Limb (tissue), 2 donors: ENCODE measurements at regions not wholly inside any gene's neighbourhood (a gene's known extent, or its start where the extent isn't known, plus 50 kb on each side); places are given as distances from the start of the nearest gene placed in this dataset.
"Not testable (repeated sequence)": the region's sequence is repeated elsewhere in the genome, so short reads cannot be mapped to it uniquely, and the experiment has no call there.

Experiments
- DNase-seq, 2 donors: peaks; one replicate each; pipeline ENCODE4 v3.0.0-alpha.2; 2016; ENCODE audit errors: extremely low spot score in 2 of 2

DNA sequence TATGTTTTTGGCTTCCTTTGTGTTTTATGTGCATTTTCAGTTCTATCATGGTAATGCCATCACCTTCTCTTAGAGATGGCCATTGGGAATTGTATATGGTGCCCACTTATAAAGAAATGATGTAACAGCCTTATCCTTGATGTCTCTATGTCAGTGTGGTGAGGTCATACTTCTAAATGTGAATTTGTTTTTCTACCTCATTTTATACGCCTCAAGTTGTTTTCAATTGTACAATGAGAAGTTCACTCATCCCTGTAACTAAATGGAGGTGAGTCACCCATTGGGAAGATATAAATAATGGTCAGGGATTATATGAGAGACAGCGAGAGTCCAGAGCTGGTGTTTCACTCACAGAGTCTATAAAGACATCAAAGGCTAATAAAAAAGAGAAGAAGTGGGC lies 402.4 kb downstream of the AGTPBP1 start:
- no peak for DNase-seq

DNA sequence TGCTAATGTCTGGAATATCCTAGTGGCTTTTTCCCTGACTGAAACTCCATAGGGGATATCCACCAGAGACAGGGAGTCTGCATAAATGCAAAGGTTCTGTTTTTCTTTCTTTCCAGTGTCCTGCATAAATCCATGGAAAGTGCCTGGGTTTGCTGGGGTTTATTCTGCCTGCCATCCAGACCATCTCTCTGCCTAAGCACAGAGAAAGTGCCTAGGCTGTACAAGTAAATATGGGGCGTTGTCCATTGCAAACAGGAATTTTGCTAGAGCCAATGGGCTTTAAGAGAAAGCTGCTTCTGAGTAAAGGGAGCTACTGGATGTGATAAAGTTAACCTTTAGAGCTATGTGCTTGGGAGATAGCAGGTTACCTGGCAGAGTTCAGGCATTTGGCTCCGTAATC lies 407.5 kb downstream of the AGTPBP1 start:
- DNase-seq = no peak

DNA sequence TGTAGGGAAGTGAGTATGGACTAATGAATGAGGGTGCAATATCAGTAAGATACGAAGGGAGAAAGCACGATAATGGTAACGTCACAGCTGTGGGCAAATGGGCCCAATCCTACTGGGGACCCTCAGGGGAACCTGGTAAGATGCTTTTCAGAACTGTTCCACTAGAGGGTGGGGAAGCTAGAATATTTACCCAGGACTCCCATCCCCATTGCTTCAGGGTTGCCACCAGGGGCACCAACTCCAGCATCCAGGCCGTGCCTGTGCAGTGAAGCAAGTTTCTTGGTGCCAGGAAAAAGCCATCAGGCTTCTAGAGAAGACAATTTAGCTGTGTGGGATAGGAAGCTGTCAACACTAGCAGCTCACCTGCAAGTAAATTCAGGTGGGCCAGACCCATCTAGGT lies 409.3 kb downstream of the AGTPBP1 start:
- no peak for DNase-seq

DNA sequence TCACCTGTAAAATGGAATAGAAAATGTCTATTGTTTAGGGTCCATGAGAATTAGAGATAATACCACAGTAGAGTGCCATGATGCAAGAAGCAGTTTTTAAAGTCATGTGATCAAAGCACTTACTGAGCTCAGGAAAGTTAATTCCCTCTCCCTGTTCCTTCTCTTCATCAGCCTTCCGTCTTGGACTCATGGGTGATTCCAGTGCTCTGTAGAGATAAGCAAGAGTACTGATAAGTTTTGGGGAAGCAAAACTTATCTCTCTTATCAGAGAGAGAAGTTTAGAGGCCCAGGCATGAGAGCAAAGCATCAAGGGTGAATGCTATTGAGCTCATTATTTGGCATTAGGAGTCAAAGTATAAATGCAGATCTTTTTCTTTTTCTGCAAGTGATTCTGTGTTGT lies 410.1 kb downstream of the AGTPBP1 start:
- no peak for DNase-seq

DNA sequence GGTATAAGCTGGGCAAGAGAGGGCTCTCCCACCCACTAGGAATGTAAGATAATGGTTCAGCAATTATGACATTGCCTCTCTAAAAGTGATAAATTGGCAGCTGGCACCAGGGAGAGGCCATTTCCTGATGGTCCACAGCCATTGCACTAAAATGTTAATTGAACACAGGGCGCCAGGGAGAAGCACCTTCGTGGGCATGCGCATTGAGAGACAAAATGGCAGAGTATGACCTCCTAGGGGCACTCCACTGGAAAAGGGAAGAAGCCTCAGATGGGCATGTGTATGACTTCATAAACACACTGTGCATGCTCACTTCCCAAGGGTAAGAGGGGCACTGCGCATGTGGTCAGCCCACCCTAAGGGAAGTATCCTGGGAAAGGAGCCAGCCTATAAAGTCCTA lies 419.2 kb downstream of the AGTPBP1 start:
- no peak for DNase-seq

DNA sequence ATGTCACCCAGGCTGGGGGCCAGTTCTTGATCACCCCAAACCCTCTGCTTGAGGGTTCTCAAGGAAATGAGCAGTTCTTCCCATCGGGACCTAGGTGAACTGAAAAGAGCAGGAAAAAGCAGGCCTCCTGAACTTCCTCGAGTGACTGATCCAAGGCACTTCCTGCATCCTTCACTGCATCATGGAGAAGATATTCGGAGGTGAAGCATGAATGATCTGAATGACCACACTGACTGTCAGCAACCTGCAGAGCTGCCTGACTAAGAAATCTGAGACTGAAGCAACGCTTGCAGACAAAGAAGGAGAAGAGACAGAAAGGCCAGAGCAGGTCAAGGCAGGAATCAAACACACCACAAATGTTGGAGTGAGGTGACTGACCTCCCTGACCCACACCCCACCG lies 420.2 kb downstream of the AGTPBP1 start:
- no peak for DNase-seq

DNA sequence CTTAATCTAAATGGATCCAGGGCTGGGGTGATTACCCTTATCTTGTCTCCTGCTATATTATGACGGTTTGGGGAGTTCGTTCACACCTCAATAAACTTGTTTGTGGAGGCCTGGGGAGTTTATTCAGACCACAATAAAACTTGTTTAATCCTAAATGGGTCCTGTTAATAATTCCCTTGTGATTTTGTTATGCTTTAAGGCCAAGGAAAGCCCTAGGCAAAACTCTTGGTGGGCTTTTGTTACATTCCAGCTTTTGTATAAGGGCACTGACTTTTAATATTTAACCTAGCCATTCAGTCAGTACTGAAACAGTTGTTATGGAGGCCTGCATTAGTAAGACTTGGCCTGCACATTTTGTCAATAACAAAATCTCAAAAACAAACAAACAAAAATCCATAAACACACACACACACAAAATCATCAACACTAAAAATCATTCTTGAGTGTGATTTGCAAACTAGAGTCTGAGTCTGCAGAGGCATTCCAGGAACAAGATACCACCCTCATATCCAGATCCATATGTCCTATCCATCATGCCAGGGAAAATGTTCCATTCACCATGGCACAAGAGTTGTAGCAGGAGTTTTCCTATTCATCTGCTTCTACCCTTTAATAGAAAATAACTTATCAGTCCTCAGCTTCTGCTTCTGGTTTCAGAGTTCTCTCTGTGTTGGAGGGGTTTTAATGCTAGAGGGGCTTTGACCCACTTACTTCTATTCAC lies 421.7 kb downstream of the AGTPBP1 start:
- DNase-seq = no peak

DNA sequence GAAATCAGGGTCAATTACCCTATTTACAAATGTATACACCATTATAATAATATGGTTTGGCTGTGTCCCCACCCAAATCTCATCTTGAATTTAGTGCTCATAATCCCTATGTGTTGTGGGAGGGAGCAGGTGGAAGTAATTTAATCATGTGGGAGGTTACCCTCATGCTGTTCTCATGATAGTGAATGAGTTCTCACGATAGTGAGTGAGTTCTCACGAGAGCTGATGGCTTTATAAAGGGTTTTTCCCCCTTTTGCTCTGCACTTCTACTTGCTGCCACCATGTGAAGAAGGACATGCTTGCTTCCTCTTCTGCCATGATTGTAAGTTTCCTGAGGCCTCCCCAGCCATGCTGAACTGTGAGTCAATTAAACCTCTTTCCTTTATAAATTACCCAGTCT lies 426.2 kb downstream of the AGTPBP1 start:
- DNase-seq = not testable (repeated sequence)

DNA sequence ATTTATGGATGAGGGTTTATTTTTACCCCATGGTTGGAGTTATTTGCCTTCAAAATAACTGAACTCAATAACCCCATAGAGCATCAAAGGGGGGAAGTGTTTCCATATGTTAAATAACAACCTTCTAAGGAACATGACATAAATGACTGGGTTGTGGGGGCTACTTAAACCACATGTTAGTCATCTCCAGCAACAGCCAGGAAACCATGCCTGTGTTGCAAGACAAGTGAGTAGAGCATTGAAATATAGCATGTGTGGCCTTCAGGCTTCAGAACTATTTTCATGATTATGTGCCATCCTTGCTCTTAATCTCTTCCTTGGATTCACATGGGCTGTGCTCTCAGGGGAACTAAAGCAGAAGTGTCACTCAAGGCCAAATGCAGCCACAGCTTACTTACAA lies 431.2 kb downstream of the AGTPBP1 start:
- DNase-seq = no peak

DNA sequence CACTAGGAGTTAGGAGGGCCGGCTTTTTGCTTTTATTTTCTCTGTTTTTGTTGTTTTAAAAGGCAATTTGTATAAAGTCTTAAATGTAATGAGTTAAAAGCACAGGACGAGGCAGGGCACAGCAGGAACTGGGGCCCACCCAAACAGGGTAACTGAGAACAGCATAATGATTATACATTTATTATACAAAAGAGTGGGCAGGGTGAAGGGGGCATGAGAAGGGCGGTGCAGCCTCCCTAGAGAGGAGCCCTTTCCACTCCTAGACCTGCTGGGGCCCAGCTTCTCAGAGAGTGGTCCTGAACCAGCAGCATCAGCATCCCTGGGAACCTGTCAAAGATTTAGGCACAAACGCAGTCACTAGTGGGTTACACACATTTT lies 438.0 kb downstream of the AGTPBP1 start:
- no peak for DNase-seq

DNA sequence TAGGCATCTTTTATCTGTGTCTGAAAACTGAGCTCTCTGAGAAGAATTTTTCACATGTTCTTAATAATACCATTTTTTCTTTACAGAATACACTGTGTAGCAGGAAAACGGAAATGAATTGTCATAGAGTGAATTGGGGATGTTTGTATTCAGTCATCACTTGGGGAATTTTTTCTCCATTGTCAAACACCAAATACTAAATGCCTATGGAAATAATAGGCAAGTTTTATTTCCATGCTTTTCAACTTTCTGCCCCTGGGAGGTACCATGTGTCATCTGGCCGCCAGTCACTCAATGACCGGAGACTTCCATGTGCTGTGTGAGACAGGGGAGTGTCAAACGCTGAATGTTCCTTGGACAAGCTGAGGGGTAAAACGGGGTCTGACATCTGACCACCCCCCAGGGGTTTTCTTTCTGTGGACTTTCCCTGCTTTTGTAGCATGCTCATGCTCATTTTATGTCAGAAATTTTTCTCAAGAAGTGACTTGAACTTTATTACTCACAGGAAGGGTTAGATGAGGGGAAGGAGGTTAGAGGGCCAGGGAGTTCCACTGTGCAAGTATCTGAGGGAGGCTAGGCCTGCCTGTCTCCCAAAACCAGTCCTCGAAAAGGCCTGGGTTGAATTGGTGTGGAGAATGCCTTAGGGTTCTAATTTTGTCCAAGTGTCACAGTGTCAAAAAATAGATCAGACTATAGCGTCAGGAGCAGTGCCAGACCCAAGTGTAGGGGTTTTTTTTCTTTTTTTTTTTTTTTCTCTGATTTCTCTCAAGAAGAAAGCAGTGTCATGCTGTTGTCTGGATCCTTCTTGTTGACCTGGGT lies 438.6 kb downstream of the AGTPBP1 start:
- DNase-seq = no peak

DNA sequence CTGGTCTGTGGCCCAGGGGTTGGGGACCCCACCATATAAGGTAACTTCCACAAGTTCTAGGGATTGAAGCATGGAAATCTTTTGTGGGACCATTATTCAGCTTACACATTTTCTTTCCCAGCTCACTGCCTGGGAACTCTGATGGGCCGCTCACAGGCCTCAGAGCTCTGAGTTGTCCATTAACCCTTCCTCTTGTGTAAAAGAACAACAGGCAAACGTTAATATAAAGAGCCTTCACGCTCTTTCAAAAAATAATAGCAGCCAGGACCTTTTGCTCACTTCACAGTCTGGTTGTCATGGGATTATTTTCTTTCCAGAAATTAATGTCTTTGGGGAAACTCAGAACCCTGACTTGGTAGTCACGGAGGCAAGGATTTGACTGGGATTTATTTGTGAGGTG lies 443.3 kb downstream of the AGTPBP1 start:
- no peak for DNase-seq

DNA sequence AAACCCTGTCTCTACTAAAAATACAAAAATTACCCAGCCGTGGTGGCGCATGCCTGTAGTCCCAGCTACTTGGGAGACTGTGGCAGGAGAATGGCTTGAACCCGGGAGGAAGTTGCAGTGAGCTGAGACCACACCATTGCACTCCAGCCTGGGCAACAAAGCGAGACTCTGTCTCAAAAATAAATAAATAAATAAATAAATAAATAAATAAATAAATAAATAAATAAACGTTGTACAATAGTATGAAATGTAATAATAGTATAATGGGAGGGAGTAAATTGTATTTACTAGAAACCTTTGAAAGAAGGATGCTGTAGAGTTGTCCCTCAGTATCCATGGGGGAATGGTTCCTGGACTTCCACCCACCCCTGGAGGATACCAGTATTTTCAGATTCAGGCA lies 446.5 kb downstream of the AGTPBP1 start:
- DNase-seq = not testable (repeated sequence)

DNA sequence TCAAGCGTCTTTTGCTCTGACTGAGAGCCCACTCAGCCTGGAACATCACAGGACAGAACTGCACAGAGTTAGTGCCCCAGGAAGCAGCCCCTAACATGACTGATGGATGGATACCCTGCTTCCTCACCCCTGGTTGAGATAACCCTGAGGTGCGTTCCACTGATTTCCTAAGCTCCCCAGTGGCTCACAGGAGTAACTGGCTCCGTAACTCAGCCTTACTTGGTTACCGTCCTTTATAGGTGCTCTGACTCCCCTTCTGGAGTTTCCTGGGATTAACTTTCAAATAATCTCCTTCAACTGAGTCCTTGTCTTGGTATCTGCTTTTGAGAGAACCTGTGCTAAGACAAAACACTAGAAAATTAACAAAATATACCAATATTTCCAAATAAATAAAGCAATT lies 449.5 kb downstream of the AGTPBP1 start:
- no peak for DNase-seq

DNA sequence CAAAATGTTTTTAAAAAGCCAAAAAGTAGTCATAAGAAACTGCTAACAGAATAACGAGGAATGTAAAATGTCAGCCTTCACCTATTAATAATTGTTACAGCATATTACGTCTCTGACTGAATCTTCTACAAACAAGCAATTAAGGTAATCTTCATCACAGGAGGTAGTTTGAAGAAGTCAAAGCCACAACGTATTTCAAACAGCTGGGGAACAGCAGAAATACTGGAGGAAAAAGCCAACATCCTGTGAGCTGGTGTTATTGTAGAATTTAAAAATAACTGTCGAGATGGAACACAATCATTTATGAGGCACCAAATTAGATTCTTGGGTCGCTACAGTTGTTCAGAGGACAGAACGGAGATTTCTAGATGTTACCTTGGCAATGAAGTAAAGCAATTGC lies 450.5 kb downstream of the AGTPBP1 start:
- DNase-seq = no peak

DNA sequence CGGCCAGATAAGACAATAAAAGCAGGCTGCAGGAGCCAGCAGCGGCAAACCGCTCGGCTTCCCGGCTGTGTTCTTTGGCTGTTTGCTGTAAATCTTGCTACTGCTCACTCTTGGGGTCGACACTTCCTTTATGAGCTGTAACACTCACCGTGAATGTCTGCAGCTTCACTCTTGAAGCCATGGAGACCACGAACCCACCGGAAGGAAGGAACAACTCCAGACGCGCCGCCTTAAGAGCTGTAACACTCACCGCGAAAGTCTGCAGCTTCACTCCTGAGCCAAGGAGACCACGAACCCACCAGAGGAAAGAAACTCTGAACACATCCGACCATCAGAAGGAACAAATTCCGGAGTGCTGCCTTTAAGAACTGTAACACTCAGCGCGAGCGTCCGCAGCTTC lies 451.7 kb downstream of the AGTPBP1 start:
- no peak for DNase-seq

DNA sequence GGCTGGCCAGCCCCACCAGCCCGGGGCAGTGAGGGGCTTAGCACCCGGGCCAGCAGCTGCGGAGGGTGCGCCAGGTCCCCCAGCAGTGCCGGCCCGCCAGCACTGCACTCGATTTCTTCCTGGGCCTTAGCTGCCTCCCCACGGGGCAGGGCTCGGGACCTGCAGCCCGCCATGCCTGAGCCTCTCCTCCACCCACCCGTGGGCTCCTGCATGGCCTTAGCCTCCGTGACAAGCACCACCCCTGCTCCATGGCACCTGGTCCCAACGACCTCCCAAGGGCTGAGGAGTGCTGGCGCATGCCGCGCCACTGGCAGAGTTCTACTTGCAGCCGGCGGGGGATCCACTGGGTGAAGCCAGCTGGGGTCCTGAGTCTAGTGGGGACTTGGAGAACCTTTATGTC lies 452.6 kb downstream of the AGTPBP1 start:
- no peak for DNase-seq

DNA sequence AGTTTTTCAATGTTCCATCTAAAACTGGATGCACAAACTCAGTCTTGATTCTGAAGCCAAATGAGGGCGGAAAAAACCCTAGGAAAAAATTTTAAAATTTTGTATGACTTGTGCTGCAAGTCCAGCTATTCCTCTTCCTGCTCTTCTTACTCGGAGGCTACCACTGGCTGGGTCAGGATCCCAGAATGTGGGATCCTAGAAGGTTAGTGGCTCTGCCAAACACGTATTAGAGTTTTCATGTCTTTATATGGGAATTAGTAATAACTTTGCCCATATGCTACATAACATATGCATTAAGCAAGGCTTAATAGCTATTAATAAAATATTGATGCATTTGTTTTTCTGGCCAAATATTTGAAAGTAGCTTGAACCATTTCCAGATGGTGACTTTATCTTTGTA lies 458.3 kb downstream of the AGTPBP1 start:
- no peak for DNase-seq

DNA sequence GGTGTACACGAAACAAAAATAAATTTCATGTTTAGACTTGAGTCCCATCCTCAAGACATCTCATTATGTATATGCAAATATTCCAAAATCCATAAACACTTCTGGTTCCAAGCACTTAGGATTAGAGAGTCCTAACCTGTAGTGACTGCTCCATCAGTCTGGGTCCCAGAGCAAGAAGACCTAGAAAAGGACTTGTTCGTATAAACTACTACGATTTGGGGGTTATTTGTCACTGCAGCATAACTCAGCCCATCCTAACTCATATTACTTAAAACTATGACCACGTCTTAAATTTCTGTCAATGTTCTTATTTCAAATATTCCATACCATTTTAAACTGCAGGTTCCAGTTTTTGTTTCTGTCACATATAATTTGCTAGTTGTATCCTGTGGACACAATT lies 463.0 kb downstream of the AGTPBP1 start:
- no peak for DNase-seq

DNA sequence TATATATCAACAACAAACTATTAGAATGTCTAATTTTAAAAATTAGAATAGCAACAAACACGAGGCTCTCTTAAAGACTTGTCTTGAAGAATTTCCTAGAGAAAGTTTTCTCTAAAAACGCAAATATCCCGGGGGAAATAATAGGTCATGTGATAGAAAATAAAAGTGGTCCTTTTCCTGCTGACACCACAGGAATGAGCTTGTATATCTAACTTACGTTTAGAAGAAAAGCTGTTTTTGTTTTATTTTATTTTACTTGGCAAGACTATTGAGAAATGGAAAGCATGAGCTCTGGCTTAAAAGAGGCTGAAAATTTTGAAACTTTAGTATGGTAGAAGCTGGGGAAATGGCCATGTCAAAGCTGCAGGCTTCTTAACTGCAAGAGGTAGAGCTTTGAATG lies 465.0 kb downstream of the AGTPBP1 start:
- no peak for DNase-seq

DNA sequence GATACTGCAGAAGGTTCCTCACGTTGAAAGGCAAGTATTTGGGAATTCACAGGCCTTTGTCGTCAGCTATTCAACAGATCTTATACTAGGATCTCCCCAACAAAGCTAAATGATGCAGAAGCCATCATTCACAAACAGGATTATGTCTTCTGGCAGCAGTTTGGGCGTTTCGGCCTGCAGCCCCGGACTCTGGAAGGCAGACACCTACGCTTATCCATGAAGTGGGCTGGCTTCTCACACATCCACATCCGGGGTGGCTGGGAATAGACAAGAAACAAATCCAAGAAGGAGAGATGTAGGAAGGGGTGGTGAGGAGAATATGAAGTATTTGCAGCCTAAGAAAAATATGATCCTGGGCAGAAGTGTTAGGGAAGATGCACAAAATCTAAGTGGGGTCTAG lies 471.9 kb downstream of the AGTPBP1 start:
- DNase-seq = no peak

DNA sequence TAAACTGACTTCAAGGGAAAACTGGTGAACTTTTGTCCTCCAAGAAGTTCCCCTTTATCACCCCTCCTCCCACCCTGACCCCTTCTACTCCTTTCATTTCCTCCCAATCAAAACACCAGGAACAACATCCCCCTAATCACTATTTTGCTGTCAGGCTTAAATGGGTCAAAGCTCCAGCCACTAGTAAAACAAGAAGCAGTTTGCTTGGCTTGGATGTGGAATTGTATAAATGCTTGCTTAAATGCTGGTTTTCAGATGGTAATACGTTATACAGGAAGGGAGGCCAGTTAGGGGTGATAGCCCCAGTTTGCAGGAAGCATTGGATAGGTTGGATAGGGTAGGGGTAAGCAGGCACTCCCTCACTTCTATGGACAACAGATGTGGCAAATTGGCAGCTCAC lies 473.6 kb downstream of the AGTPBP1 start:
- DNase-seq = no peak

DNA sequence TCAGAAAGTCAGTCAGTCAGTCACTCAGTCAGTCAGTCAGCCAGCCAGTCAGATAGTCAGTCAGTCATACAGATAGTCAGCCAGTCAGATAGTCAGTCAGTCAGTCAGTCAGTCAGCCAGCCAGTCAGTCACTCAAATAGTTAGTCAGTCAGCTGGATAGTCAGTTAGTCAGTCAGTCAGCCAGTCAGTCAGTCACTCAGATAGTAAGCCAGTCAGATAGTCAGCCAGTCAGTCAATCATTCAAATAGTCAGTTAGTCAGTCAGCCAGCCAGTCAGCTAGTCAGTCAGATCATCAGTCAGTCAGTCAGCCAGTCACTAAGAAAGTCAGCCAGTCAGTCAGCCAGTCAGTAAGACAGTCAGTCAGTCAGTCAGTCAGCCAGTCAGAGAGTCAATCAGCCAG lies 477.1 kb downstream of the AGTPBP1 start:
- DNase-seq = no peak
